IPS-20b (cell line): ENCODE measurements at regions not wholly inside any gene's neighbourhood (a gene's known extent, or its start where the extent isn't known, plus 50 kb on each side); places are given as distances from the start of the nearest gene placed in this dataset.
"Not testable (repeated sequence)": the region's sequence is repeated elsewhere in the genome, so short reads cannot be mapped to it uniquely, and the experiment has no call there.

Experiments
- H3K27ac ChIP-seq: one replicate; pipeline ENCODE4 v1.5.1; 2013; ENCODE audit warnings: low read length
- H3K27me3 ChIP-seq: 2 replicates; pipeline ENCODE4 v1.6.1; 2013; ENCODE audit warnings: mild to moderate bottlenecking, low read length, inconsistent platforms; ENCODE audit not compliant: insufficient read depth
- H3K36me3 ChIP-seq: 2 replicates; pipeline ENCODE4 v1.6.1; 2013; ENCODE audit warnings: low read depth, mild to moderate bottlenecking, inconsistent platforms, low read length, moderate library complexity; ENCODE audit not compliant: insufficient read depth
- H3K4me1 ChIP-seq: 2 replicates; pipeline ENCODE4 v1.6.1; 2013; ENCODE audit warnings: mild to moderate bottlenecking, control low read depth, inconsistent platforms, low read length, moderate library complexity; ENCODE audit not compliant: insufficient read depth
- H3K4me3 ChIP-seq: 2 replicates; pipeline ENCODE4 v1.5.1; 2013; ENCODE audit warnings: mild to moderate bottlenecking, low read length, inconsistent platforms
- H3K9ac ChIP-seq: 2 replicates; pipeline ENCODE4 v1.6.1; 2013; ENCODE audit warnings: low read depth, mild to moderate bottlenecking, inconsistent platforms, low read length, moderate library complexity
- H3K9me3 ChIP-seq: 2 replicates; pipeline ENCODE4 v1.6.1; 2013; ENCODE audit warnings: mild to moderate bottlenecking, low read depth, low read length, inconsistent platforms; ENCODE audit not compliant: insufficient read depth

DNA sequence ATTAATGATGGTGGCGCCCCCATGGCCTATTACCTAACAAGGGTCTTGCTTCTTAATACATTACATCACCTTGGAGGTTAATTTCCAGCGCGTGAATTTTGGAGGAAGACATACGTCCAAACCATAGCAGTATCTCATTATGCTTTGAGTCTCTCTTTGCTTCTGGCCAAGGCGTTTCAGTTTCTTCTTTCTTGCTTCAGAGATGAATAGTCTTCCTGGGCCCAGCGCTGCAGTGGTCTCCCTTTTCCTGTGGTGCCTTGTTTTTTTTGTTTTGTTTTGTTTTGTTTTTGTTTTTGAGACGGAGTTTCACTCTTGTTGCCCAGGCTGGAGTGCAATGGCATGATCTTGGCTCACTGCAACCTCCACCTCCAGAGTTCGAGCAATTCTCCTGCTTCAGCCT, 268.4 kb downstream of the SOX4 start:
- Histone ChIP-seq H3K27ac (no peak overlapping the region), H3K27me3 (no peaks in the 10 kb centered on the region), H3K9me3 (no peaks in the 10 kb centered on the region), H3K4me3 (no peak overlapping the region), H3K9ac (no peak overlapping the region), H3K4me1 (no peaks in the 10 kb centered on the region), H3K36me3 (peaks cover 7% of the 10 kb centered on the region; the same call in 1 of the 2 replicates)

DNA sequence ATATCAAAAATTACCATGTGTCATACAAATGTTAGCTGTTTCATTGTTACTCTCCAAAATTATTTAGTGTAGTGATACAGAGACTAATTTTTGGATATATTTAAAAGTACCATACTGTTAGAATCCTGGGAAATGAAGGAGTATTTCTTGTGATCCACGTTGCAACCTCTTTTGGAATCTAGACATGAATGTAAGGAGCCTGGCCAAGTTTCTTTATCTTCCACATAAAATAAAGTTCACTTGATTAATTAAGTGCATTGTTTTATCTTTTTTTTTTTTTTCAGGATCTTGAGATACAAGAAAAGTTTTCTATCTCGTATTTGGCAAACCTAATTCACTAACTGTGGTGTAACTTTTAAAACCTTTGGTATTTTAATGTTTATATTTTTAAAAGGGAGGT, 270.7 kb downstream of the SOX4 start:
- Histone ChIP-seq H3K4me3 (no peak overlapping the region), H3K36me3 (no peaks in the 10 kb centered on the region), H3K27me3 (no peaks in the 10 kb centered on the region), H3K9me3 (no peaks in the 10 kb centered on the region), H3K9ac (no peak overlapping the region), H3K27ac (no peak overlapping the region), H3K4me1 (peaks cover 6% of the 10 kb centered on the region)

DNA sequence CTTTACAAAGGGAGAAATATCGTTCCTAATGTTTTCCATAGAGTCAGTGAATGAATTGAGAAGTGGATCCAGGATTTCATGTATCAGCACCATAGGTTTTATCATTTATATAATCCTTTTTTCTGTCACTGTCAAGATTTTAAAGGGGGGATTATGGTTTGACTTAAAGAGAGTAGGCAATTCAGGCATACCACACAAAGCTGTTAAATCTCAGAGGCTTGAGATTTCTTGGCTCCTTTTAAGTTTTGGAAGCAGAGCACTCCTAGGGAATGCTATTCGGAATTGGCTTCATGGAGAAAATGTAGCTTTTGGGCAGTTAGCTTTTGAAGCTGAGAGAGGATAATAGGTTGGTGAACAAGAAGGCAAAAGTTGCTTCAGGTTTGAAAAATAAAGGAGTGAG, 274.7 kb downstream of the SOX4 start:
- H3K27me3 ChIP-seq, result no peaks in the 10 kb centered on the region

DNA sequence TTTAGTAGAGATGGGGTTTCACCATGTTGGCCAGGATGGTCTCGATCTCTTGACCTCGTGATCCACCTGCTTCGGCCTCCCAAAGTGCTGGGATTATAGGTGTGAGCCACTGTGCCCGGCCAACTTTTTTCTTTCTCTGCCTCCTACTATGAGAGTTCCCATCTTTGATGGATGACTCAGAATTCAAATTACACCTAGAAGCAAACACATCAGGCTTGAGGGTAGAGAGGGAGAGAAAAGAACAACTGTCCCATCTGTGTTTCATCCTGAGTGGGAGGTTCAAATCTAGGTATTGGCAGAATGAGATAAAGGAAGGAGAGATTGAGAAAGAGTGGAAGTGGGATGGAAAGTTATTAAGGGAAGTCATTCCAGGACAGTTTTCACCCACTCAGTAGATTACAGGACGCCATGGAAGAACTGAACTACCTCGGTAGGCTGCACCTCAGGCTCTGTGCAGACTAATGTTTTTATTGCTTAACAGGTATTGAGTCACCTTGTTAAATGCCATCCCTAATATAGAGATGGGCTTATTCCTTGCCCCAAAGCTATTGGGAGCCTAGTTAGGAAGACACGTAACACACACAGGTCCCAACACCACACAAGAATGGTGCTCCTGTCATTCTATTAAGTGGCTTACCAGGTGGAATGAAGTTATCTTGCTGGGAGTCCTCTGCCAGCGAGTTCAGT, 275.7 kb downstream of the SOX4 start:
- no peaks in the 10 kb centered on the region for H3K27me3 ChIP-seq
- peaks cover 9% of the 10 kb centered on the region for H3K4me1 ChIP-seq
- no peak overlapping the region for H3K4me3 ChIP-seq
- peaks cover 5% of the 10 kb centered on the region; the same call in 1 of the 2 replicates for H3K36me3 ChIP-seq
- H3K9ac ChIP-seq, result no peak overlapping the region
- no peak overlapping the region for H3K27ac ChIP-seq
- H3K9me3 ChIP-seq, result no peaks in the 10 kb centered on the region

More for the DNA sequence above, 274.7 kb downstream of the SOX4 start:
- Histone ChIP-seq H3K27ac (no peak overlapping the region), H3K9ac (no peak overlapping the region), H3K4me3 (no peak overlapping the region), H3K9me3 (no peaks in the 10 kb centered on the region), H3K4me1 (peaks cover 9% of the 10 kb centered on the region), H3K36me3 (no peaks in the 10 kb centered on the region)

DNA sequence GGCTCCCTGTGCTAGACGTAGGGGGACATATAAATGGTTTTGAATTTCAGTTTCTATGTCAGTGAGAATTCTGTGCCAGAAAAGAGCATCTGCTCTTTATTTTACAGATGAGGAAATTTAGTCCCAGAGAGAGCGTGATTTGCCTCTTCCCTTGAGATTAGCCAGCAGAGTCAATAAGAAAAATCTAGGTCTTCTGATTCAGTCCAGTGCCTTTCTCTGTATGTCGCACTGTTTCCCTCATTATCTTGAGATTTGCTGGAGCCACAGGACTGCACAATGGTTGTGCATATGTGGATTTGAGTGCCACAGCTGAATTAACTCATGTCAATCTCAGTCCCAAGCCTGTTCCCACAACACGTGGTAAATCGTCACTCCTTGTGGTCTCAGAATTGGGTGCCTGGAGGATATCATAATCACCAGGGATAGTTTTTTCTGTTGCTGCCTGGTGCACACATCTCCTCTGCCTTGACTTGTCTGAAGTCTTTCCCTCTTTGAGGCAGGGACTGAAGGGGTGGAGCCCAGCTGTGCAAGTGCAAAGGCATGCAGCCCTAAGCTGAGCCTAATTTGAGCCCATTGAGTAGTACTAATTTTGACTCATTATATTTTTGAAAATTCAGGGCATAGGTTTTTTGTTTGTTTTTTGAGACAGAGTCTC, 276.7 kb downstream of the SOX4 start:
- H3K9ac ChIP-seq, result no peak overlapping the region
- H3K36me3 ChIP-seq, result peaks cover 13% of the 10 kb centered on the region
- no peak overlapping the region for H3K27ac ChIP-seq
- no peaks in the 10 kb centered on the region for H3K27me3 ChIP-seq
- H3K9me3 ChIP-seq, result no peaks in the 10 kb centered on the region
- no peak overlapping the region for H3K4me3 ChIP-seq
- peaks cover 9% of the 10 kb centered on the region for H3K4me1 ChIP-seq

DNA sequence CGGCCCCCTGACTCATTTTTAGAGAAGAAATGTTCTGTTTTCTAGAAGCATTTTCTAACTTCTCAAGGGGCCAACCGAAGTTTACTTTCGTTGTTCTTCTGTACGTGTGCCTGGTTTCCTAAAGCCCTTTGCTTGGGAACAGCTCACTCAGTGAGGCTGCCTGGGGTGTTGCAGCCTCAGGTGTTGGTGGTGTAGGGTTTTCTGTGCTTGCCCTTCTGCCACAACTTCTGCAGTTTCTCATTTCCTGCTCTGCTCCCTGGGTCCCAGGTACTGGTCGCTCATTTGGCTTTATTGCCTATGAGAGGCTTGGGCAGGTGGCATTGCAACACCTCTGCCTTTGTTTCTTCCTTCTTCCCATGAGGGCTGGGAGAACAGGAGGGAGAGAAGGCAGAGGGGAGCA, 278.3 kb downstream of the SOX4 start:
- Histone ChIP-seq H3K4me3 (no peak overlapping the region), H3K27me3 (no peaks in the 10 kb centered on the region), H3K4me1 (peaks cover 9% of the 10 kb centered on the region), H3K9me3 (no peaks in the 10 kb centered on the region), H3K27ac (no peak overlapping the region), H3K36me3 (peaks cover 13% of the 10 kb centered on the region), H3K9ac (no peak overlapping the region)

DNA sequence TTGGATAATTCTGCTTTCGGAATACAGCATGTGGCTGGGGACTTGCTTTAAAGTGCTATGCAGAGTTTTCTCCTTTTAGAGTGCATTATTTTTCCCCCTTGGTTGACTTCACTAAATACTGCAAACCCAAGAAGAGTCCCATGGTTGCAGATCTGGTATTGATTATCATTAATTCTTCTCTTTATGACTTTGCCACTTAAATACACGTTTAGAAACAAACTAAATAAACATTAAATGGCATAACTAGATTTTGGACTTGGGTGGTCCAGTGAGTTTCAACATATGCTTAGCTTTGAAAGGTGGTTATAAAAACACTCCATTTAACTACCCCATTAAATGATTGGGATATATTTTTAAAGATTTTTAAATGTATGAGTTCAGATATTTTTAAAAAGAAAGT, 279.2 kb downstream of the SOX4 start:
- H3K9me3 ChIP-seq, result no peaks in the 10 kb centered on the region
- H3K27ac ChIP-seq, result no peak overlapping the region
- no peak overlapping the region for H3K9ac ChIP-seq
- peaks cover 13% of the 10 kb centered on the region for H3K36me3 ChIP-seq
- no peak overlapping the region for H3K4me3 ChIP-seq
- no peaks in the 10 kb centered on the region for H3K27me3 ChIP-seq
- peaks cover 9% of the 10 kb centered on the region for H3K4me1 ChIP-seq

DNA sequence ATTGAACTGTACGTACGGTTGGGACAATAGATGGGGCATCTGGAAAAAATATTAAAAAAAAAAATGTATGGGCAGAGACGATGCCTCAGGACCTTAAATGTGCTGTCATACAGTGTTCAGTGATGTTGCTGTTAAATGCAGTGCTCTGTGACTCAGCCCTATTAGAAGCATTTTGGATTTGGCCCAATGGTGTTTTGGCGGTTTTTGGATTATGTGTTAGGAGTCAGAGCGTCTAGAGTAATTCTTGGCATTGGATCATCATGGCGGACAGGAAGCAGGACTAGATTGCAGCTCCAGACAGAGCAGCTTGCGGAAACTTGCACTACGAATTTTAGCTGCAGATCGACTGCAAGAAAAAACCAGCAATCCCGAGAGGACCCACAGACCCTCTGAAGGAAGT, 280.0 kb downstream of the SOX4 start:
- peaks cover 3% of the 10 kb centered on the region; the same call in 1 of the 2 replicates for H3K4me1 ChIP-seq
- H3K27ac ChIP-seq, result no peak overlapping the region
- H3K27me3 ChIP-seq, result no peaks in the 10 kb centered on the region
- no peaks in the 10 kb centered on the region for H3K9me3 ChIP-seq
- peaks cover 13% of the 10 kb centered on the region for H3K36me3 ChIP-seq
- no peak overlapping the region for H3K4me3 ChIP-seq
- H3K9ac ChIP-seq, result no peak overlapping the region

DNA sequence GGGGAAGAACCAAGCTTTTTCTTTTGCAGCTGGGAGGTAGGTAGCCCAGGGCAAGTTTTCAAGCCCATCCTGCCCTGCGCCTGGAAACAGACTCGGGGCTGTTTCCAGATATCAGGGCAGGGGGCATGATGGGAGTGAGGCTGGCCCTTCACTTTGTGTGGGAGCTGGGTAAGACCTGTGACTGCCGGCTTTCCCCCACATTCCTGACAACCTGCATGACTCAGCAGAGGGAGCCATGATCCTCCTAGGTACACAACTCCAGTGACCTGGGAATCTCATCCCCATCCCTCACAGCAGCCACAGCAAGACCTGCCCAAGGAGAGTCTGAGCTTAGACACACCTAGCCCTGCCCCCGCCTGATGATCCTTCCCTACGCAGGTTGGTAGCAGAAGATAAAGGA, 280.8 kb downstream of the SOX4 start:
- peaks cover 3% of the 10 kb centered on the region; the same call in 1 of the 2 replicates for H3K4me1 ChIP-seq
- H3K36me3 ChIP-seq, result peaks cover 13% of the 10 kb centered on the region
- H3K4me3 ChIP-seq, result no peak overlapping the region
- no peak overlapping the region for H3K9ac ChIP-seq
- no peaks in the 10 kb centered on the region for H3K27me3 ChIP-seq
- no peak overlapping the region for H3K27ac ChIP-seq
- no peaks in the 10 kb centered on the region for H3K9me3 ChIP-seq

DNA sequence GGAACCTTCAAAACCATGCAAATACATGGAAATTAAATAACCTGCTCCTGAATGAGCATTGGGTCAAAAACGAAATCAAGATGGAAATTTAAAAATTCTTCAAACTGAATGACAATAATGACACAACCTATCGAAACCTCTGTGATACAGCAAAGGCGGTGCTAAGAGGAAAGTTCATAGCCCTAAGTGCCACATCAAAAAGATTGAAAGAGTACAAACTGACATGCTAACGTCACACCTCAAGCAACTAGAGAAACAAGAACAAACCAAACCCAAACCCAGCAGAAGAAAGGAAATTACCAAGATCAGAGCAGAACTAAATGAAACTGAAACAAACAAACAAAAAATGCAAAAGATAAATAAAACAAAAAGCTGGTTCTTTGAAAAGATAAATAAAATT, 283.5 kb downstream of the SOX4 start:
- H3K27ac ChIP-seq, H3K9me3 ChIP-seq: not testable (repeated sequence)

DNA sequence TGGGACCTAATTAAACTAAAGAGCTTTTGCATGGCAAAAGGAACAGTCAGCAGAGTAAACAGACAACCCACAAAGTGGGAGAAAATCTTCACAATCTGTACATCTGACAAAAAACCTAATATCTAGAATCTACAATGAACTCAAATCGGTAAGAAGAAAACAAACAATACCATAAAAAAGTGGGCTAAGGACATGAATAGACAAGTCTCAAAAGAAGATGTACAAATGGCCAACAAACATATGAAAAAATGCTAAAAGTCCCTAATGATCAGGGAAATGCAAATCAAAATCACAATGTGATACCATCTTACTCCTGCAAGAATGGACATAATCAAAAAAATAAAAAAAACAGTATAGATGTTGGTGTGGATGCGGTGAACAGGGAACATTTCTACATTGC, 286.7 kb downstream of the SOX4 start:
- not testable (repeated sequence) for H3K27me3 ChIP-seq, H3K4me3 ChIP-seq, H3K9me3 ChIP-seq, H3K27ac ChIP-seq, H3K9ac ChIP-seq, H3K36me3 ChIP-seq, H3K4me1 ChIP-seq

More for the DNA sequence above, 283.5 kb downstream of the SOX4 start:
- not testable (repeated sequence) for H3K4me1 ChIP-seq, H3K27me3 ChIP-seq, H3K9ac ChIP-seq, H3K4me3 ChIP-seq
- peaks cover 13% of the 10 kb centered on the region for H3K36me3 ChIP-seq

DNA sequence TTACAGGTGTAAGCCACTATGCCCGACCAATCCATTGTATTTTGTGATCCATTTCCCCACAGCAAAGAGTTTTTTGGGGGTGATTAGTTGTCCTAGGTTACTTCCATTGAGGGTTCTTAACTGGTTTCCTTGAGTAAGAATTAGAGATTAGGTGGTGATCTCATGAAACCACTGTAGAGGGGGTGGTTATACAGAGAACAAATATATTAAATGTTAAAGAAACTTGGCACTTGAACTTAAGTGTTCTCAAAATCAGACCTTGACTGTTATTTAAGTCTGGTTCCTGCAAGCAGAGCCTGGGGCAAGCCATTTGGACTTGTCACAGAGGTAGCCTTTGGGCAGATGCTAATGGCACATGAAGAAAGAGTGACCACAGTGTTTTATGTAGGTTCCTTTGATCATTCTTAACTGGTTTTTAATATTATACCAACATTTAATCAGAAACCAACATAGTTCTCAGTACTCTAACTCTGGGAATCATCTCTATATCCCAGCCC, 288.5 kb downstream of the SOX4 start:
- Histone ChIP-seq H3K4me1 (peaks cover 9% of the 10 kb centered on the region; the same call in 1 of the 2 replicates), H3K9ac (no peak overlapping the region), H3K36me3 (no peaks in the 10 kb centered on the region), H3K27me3 (no peaks in the 10 kb centered on the region), H3K4me3 (no peak overlapping the region), H3K27ac (no peak overlapping the region), H3K9me3 (no peaks in the 10 kb centered on the region; the same call in 1 of the 2 replicates)
